ENCODE measurements at regions not wholly inside any gene's neighbourhood (a gene's known extent, or its start where the extent isn't known, plus 50 kb on each side); places are given as distances from the start of the nearest gene placed in this dataset.
"Not testable (repeated sequence)": the region's sequence is repeated elsewhere in the genome, so short reads cannot be mapped to it uniquely, and the experiment has no call there.

- in situ Hi-C loops (cut with HindIII; ENCODE audit: low sequenced_read_pairs), result no loop called here
Measured at GRCh38 chr5:108536321-108536720, 154.4 kb upstream of the FBXL17 start.

- in situ Hi-C loops (cut with HindIII; ENCODE audit: low sequenced_read_pairs), result not testable (repeated sequence)
Measured at GRCh38 chr5:108532129-108532445, 150.2 kb upstream of the FBXL17 start.

- in situ Hi-C loops (cut with HindIII; ENCODE audit: low sequenced_read_pairs), result no loop called here
Measured at GRCh38 chr5:108531367-108532128, 149.7 kb upstream of the FBXL17 start.

GRCh38 chr5:108530706-108531105 is 148.8 kb upstream of the FBXL17 start:
- in situ Hi-C loops (cut with HindIII; ENCODE audit: low sequenced_read_pairs), result no loop called here

GRCh38 chr5:108529381-108529780 is 147.5 kb upstream of the FBXL17 start:
- in situ Hi-C loops (cut with HindIII; ENCODE audit: low sequenced_read_pairs), result no loop called here

GRCh38 chr5:108528655-108529054 is 146.8 kb upstream of the FBXL17 start:
- in situ Hi-C loops (cut with HindIII; ENCODE audit: low sequenced_read_pairs), result no loop called here

- in situ Hi-C loops (cut with HindIII; ENCODE audit: low sequenced_read_pairs), result no loop called here
Measured at GRCh38 chr5:108524564-108524963, 142.7 kb upstream of the FBXL17 start.

- in situ Hi-C loops (cut with HindIII; ENCODE audit: low sequenced_read_pairs), result no loop called here
Measured at GRCh38 chr5:108523360-108523759, 141.5 kb upstream of the FBXL17 start.

GRCh38 chr5:108521841-108522506 is 140.1 kb upstream of the FBXL17 start:
- in situ Hi-C loops (cut with HindIII; ENCODE audit: low sequenced_read_pairs), result no loop called here

- in situ Hi-C loops (cut with HindIII; ENCODE audit: low sequenced_read_pairs), result no loop called here
Measured at GRCh38 chr5:108521011-108521700, 139.3 kb upstream of the FBXL17 start.

GRCh38 chr5:108516785-108517184 is 134.9 kb upstream of the FBXL17 start:
- in situ Hi-C loops (cut with HindIII; ENCODE audit: low sequenced_read_pairs), result no loop called here

- in situ Hi-C loops (cut with HindIII; ENCODE audit: low sequenced_read_pairs), result no loop called here
Measured at GRCh38 chr5:108515517-108516105, 133.7 kb upstream of the FBXL17 start.

- in situ Hi-C loops (cut with HindIII; ENCODE audit: low sequenced_read_pairs), result no loop called here
Measured at GRCh38 chr5:108508979-108509378, 127.1 kb upstream of the FBXL17 start.

- in situ Hi-C loops (cut with HindIII; ENCODE audit: low sequenced_read_pairs), result no loop called here
Measured at GRCh38 chr5:108507631-108508030, 125.7 kb upstream of the FBXL17 start.

- in situ Hi-C loops (cut with HindIII; ENCODE audit: low sequenced_read_pairs), result no loop called here
Measured at GRCh38 chr5:108505608-108506007, 123.7 kb upstream of the FBXL17 start.

GRCh38 chr5:108504974-108505373 is 123.1 kb upstream of the FBXL17 start:
- in situ Hi-C loops (cut with HindIII; ENCODE audit: low sequenced_read_pairs), result no loop called here

- in situ Hi-C loops (cut with HindIII; ENCODE audit: low sequenced_read_pairs), result no loop called here
Measured at GRCh38 chr5:108503986-108504385, 122.1 kb upstream of the FBXL17 start.

GRCh38 chr5:108495615-108496014 is 113.7 kb upstream of the FBXL17 start:
- in situ Hi-C loops (cut with HindIII; ENCODE audit: low sequenced_read_pairs), result not testable (repeated sequence)

- in situ Hi-C loops (cut with HindIII; ENCODE audit: low sequenced_read_pairs), result no loop called here
Measured at GRCh38 chr5:108487951-108488350, 106.1 kb upstream of the FBXL17 start.

- in situ Hi-C loops (cut with HindIII; ENCODE audit: low sequenced_read_pairs), result no loop called here
Measured at GRCh38 chr5:108484035-108484434, 102.1 kb upstream of the FBXL17 start.

GRCh38 chr5:108481355-108481931 is 99.5 kb upstream of the FBXL17 start:
- in situ Hi-C loops (cut with HindIII; ENCODE audit: low sequenced_read_pairs), result no loop called here

Measured in DLD1 (cell line).